ENCODE measurements at regions not wholly inside any gene's neighbourhood (a gene's known extent, or its start where the extent isn't known, plus 50 kb on each side); places are given as distances from the start of the nearest gene placed in this dataset.

GRCh38 chr5:56307714-56308333, 74.7 kb upstream of the ANKRD55 start:
- TF ChIP-seq CTCF (conservative IDR thresholded peaks at IDR 0.05; ENCODE audit: low read length) (no peak), EZH2phosphoT487 (IDR thresholded peaks at IDR 0.05; ENCODE audit: borderline replicate concordance) (no peak)

Measured in Loucy (cell line).